ENCODE measurements at regions not wholly inside any gene's neighbourhood (a gene's known extent, or its start where the extent isn't known, plus 50 kb on each side); places are given as distances from the start of the nearest gene placed in this dataset.
A peak's percentile ranks its signal among the peaks of the same experiment; 100 is the strongest.

- DNase-seq (ENCODE audit: low spot score): no peak
These were observed 819.7 kb upstream of the ZEB2 start for GRCh38 chr2:145339646-145340045.

GRCh38 chr2:145332210-145332898, 812.4 kb upstream of the ZEB2 start:
- DNase-seq (ENCODE audit: low spot score): no peak

GRCh38 chr2:145329971-145330370, 810.1 kb upstream of the ZEB2 start:
- DNase-seq (ENCODE audit: low spot score): no peak

GRCh38 chr2:145325485-145325884, 805.6 kb upstream of the ZEB2 start:
- no peak for DNase-seq (ENCODE audit: low spot score)

GRCh38 chr2:145324748-145325147, 804.8 kb upstream of the ZEB2 start:
- DNase-seq (ENCODE audit: low spot score): no peak

GRCh38 chr2:145323512-145323911, 803.6 kb upstream of the ZEB2 start:
- DNase-seq (ENCODE audit: low spot score): no peak

GRCh38 chr2:145321344-145321743, 801.4 kb upstream of the ZEB2 start:
- DNase-seq (ENCODE audit: low spot score): no peak

GRCh38 chr2:145316496-145316895, 796.6 kb upstream of the ZEB2 start:
- no peak for DNase-seq (ENCODE audit: low spot score)

- DNase-seq (ENCODE audit: low spot score): no peak
These were observed 795.1 kb upstream of the ZEB2 start for GRCh38 chr2:145315053-145315452.

- DNase-seq (ENCODE audit: low spot score): no peak
These were observed 794.3 kb upstream of the ZEB2 start for GRCh38 chr2:145314119-145314633.

- DNase-seq (ENCODE audit: low spot score): no peak
These were observed 786.0 kb upstream of the ZEB2 start for GRCh38 chr2:145305889-145306288.

GRCh38 chr2:145304501-145304900, 784.6 kb upstream of the ZEB2 start:
- DNase-seq (ENCODE audit: low spot score): no peak

GRCh38 chr2:145303536-145303935, 783.6 kb upstream of the ZEB2 start:
- no peak for DNase-seq (ENCODE audit: low spot score)

GRCh38 chr2:145302886-145303285, 783.0 kb upstream of the ZEB2 start:
- no peak for DNase-seq (ENCODE audit: low spot score)

GRCh38 chr2:145302451-145302850, 782.5 kb upstream of the ZEB2 start:
- no peak for DNase-seq (ENCODE audit: low spot score)

- DNase-seq (ENCODE audit: low spot score): no peak
These were observed 779.4 kb upstream of the ZEB2 start for GRCh38 chr2:145299368-145299767.

GRCh38 chr2:145292166-145292565, 772.2 kb upstream of the ZEB2 start:
- DNase-seq (ENCODE audit: low spot score): no peak

GRCh38 chr2:145290986-145291385, 771.1 kb upstream of the ZEB2 start:
- no peak for DNase-seq (ENCODE audit: low spot score)

GRCh38 chr2:145289946-145290345, 770.0 kb upstream of the ZEB2 start:
- DNase-seq (ENCODE audit: low spot score): no peak

- DNase-seq (ENCODE audit: low spot score): no peak
These were observed 769.0 kb upstream of the ZEB2 start for GRCh38 chr2:145288650-145289496.

GRCh38 chr2:145287736-145288135, 767.8 kb upstream of the ZEB2 start:
- DNase-seq (ENCODE audit: low spot score): peak; percentile 8

- DNase-seq (ENCODE audit: low spot score): peak; percentile 5
These were observed 766.9 kb upstream of the ZEB2 start for GRCh38 chr2:145286716-145287275.

GRCh38 chr2:145284551-145284950, 764.6 kb upstream of the ZEB2 start:
- DNase-seq (ENCODE audit: low spot score): peak; percentile 37
